HCT116 (cell line): ENCODE measurements at regions not wholly inside any gene's neighbourhood (a gene's known extent, or its start where the extent isn't known, plus 50 kb on each side); places are given as distances from the start of the nearest gene placed in this dataset.

Experiments used
- ATAC-seq: fragments of 200-7000 bp; cut with Tn5 transposase; 2 replicates; pipeline ENCODE4 v1.9.1; 2020; ENCODE audit warnings: mild to moderate bottlenecking, moderate library complexity
- BruUV-seq: library from RNA; stranded (reverse); fragments of 400-500 nt; replicated peaks from 2 replicates; lab custom pipeline; 2021; lab: Mats Ljungman, UMichigan
- CTCF ChIA-PET: fragments of 300-600 bp; sonication (Branson Sonifier 250); formaldehyde crosslinking; loops from one replicate; lab custom pipeline; 2021; ENCODE audit warnings: antibody characterized with exemption; lab: Charles Lee
- POLR2A ChIA-PET: fragments of 300-600, 350-600 bp; sonication (Branson Sonifier 250); formaldehyde crosslinking; loops from one replicate; lab custom pipeline; 2021; ENCODE audit warnings: antibody characterized with exemption; lab: Charles Lee
- RAD21 ChIA-PET, 2 experiments: fragments of 300-600 bp; sonication (Branson Sonifier 250); formaldehyde crosslinking; loops; one replicate each; lab custom pipeline; 2023; ENCODE audit warnings: low total read pairs in 2 of 2; ENCODE audit not compliant: uncharacterized antibody in 2 of 2, unreplicated experiment in 2 of 2, low non-redundant PET in 1 of 2; lab: Charles Lee
- DNase-seq: peaks from one replicate; pipeline ENCODE4 v3.0.0-alpha.2; 2010; ENCODE audit warnings: low read depth, low spot score
- H2AFZ ChIP-seq: fragments of 200-600 bp; shearing (Covaris generic), sonication (generic); 2 replicates; pipeline ENCODE4 v1.6.1; 2017; ENCODE audit warnings: low read depth, mixed run types, mixed read lengths, antibody characterized with exemption, low read length; ENCODE audit not compliant: poor library complexity, severe bottlenecking
- H3K27ac ChIP-seq: 2 replicates; pipeline ENCODE4 v1.5.1; 2012; ENCODE audit warnings: low read depth, low read length
- H3K27me3 ChIP-seq: fragments of 200-600 bp; sonication (generic); 2 replicates; pipeline ENCODE4 v1.6.1; 2016; ENCODE audit warnings: mixed run types, low read length, mixed read lengths; ENCODE audit not compliant: insufficient read depth
- H3K36me3 ChIP-seq, 2 experiments: fragments of 200-500 bp in 1 of 2; fragments of 200-600 bp in 1 of 2; sonication (Bioruptor generic) in 1 of 2; sonication (generic) in 1 of 2; 2 replicates each; pipeline versions ENCODE4 v1.5.1 to v1.6.1; 2014 to 2016; ENCODE audit warnings: low read length in 2 of 2, inconsistent platforms in 1 of 2, mixed read lengths in 1 of 2, mixed run types in 1 of 2; ENCODE audit not compliant: insufficient read depth in 2 of 2, control insufficient read depth in 1 of 2
- H3K4me1 ChIP-seq, 2 experiments: fragments of 200-600 bp in 1 of 2; sonication (generic) in 1 of 2; 2 replicates each; pipeline versions ENCODE4 v1.5.1 to v1.6.1; 2012 to 2017; ENCODE audit warnings: low read length in 2 of 2, inconsistent platforms in 1 of 2, mild to moderate bottlenecking in 1 of 2, mixed read lengths in 1 of 2, mixed run types in 1 of 2, moderate library complexity in 1 of 2; ENCODE audit not compliant: insufficient read depth in 2 of 2, control insufficient read depth in 1 of 2
- H3K4me2 ChIP-seq: fragments of 200-600 bp; sonication (generic); 2 replicates; pipeline ENCODE4 v1.6.1; 2017; ENCODE audit warnings: mixed run types, low read length, mixed read lengths
- H3K4me3 ChIP-seq, 2 experiments: fragments of 200-600 bp in 1 of 2; sonication (generic) in 1 of 2; replicated peaks in 1 of 2; 2 replicates each; pipeline ENCODE4 v1.5.1; 2011 to 2016; ENCODE audit warnings: low read length in 2 of 2, control low read depth in 1 of 2, low read depth in 1 of 2, mild to moderate bottlenecking in 1 of 2, mixed read lengths in 1 of 2, mixed run types in 1 of 2
- H3K79me2 ChIP-seq: fragments of 200-600 bp; sonication (generic); 2 replicates; pipeline ENCODE4 v1.6.1; 2017; ENCODE audit warnings: mild to moderate bottlenecking, mixed run types, low read length, moderate library complexity, mixed read lengths; ENCODE audit not compliant: insufficient read depth
- H3K9ac ChIP-seq: fragments of 200-600 bp; sonication (generic); 2 replicates; pipeline ENCODE4 v1.6.1; 2016; ENCODE audit warnings: low read length, mixed read lengths
- H3K9me2 ChIP-seq: fragments of 200-600 bp; sonication (generic), shearing (Covaris generic); 2 replicates; pipeline ENCODE4 v1.6.1; 2017; ENCODE audit warnings: mixed run types, mild to moderate bottlenecking, moderate library complexity; ENCODE audit not compliant: insufficient read depth
- H3K9me3 ChIP-seq, 2 experiments: fragments of 200-500 bp in 1 of 2; fragments of 200-600 bp in 1 of 2; sonication (Bioruptor generic) in 1 of 2; sonication (generic) in 1 of 2; 2 replicates each; pipeline ENCODE4 v1.6.1; 2014 to 2017; ENCODE audit warnings: low read length in 2 of 2, mixed read lengths in 2 of 2, inconsistent platforms in 1 of 2, low read depth in 1 of 2, mild to moderate bottlenecking in 1 of 2, mixed run types in 1 of 2, moderate library complexity in 1 of 2; ENCODE audit not compliant: control insufficient read depth in 1 of 2, insufficient read depth in 1 of 2
- H4K20me1 ChIP-seq: fragments of 200-600 bp; sonication (generic), shearing (Covaris generic); 2 replicates; pipeline ENCODE4 v1.6.1; 2017; ENCODE audit warnings: mixed run types, mild to moderate bottlenecking, moderate library complexity; ENCODE audit not compliant: insufficient read depth
- CTCF ChIP-seq, 3 experiments: fragments of 200-600 bp in 1 of 3; sonication (generic) in 1 of 3; IDR thresholded peaks in 2 of 3; conservative IDR thresholded peaks in 1 of 3; 2 replicates each; pipeline ENCODE4 v1.5.1; 2012 to 2017; ENCODE audit warnings: low read depth in 2 of 3, low read length in 2 of 3, antibody characterized with exemption in 1 of 3, borderline replicate concordance in 1 of 3, control low read depth in 1 of 3, mild to moderate bottlenecking in 1 of 3, mixed read lengths in 1 of 3, mixed run types in 1 of 3, moderate library complexity in 1 of 3; ENCODE audit not compliant: insufficient read depth in 1 of 3
- EZH2 ChIP-seq: fragments of 200-600 bp; sonication (generic); IDR thresholded peaks from 2 replicates; pipeline ENCODE4 v1.6.1; 2017; ENCODE audit warnings: antibody characterized with exemption, mixed run types
- EZH2phosphoT487 ChIP-seq: fragments of 200-600 bp; IDR thresholded peaks from 2 replicates; pipeline ENCODE4 v1.6.1; 2018; ENCODE audit warnings: antibody characterized with exemption, borderline replicate concordance
- RAD21 ChIP-seq: IDR thresholded peaks from 2 replicates; pipeline ENCODE4 v1.6.1; 2012; ENCODE audit warnings: low read depth, mild to moderate bottlenecking
- SIN3A ChIP-seq: IDR thresholded peaks from 2 replicates; pipeline ENCODE4 v1.6.1; 2012; ENCODE audit warnings: low read depth
- SRF ChIP-seq: IDR thresholded peaks from 2 replicates; pipeline ENCODE4 v1.6.1; 2012; ENCODE audit warnings: low read depth
- ZNF274 ChIP-seq: fragments of 200-500 bp; sonication (Bioruptor generic); IDR thresholded peaks from 2 replicates; pipeline ENCODE4 v1.6.1; 2014; ENCODE audit warnings: mild to moderate bottlenecking, low read depth, low read length, inconsistent platforms
- intact Hi-C: fragments of 100-400 bp; cut with micrococcal nuclease; formaldehyde crosslinking; loops from 2 replicates; pipeline ENCODE4 v1.10.0; 2022

DNA sequence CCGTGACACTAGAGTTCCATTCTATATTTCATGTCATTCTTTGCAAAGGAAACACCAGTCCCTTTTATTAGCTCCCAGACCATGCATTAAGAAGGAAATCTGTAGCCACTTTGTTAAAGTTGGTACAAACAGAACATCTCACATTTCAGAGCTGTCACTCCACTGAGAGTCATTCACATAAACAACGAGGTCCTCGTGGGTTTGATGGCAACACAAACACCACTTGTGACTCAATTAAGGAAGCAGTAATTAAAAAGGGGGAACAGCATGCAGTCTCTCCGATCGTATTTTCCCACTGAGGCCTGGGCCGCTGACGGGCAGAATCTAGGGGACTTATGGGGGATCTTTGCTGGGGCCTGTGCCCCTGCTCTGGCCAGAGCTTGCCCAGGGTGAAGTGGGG lies 94.2 kb upstream of the ZNF618 start:
- no peaks in the 10 kb centered on the region for H3K79me2 ChIP-seq
- no peak for TF ChIP-seq EZH2phosphoT487
- no peak for TF ChIP-seq SIN3A
- TF ChIP-seq RAD21 = no peak
- H3K9me3 ChIP-seq = no peaks in the 10 kb centered on the region
- BruUV-seq = no TSS peak
- H3K27ac ChIP-seq = no peak overlapping the region
- no peaks in the 10 kb centered on the region for H4K20me1 ChIP-seq
- no peaks in the 10 kb centered on the region for H3K36me3 ChIP-seq
- intact Hi-C loops = no loop called here
- H3K4me3 ChIP-seq = no peak overlapping the region
- H3K4me1 ChIP-seq = no peaks in the 10 kb centered on the region
- DNase-seq = no peak
- H3K4me2 ChIP-seq = no peak overlapping the region
- ChIA-PET CTCF (no interaction called here), RAD21 (no interaction called here), POLR2A (no interaction called here)
- no peaks in the 10 kb centered on the region for H3K9me2 ChIP-seq
- H3K27me3 ChIP-seq = 0 out of 2 replicates have a peak, but pooled peaks cover 4% of the 10 kb centered on the region
- H2AFZ ChIP-seq = no peak overlapping the region
- ATAC-seq = no peak
- no peak overlapping the region for H3K9ac ChIP-seq

DNA sequence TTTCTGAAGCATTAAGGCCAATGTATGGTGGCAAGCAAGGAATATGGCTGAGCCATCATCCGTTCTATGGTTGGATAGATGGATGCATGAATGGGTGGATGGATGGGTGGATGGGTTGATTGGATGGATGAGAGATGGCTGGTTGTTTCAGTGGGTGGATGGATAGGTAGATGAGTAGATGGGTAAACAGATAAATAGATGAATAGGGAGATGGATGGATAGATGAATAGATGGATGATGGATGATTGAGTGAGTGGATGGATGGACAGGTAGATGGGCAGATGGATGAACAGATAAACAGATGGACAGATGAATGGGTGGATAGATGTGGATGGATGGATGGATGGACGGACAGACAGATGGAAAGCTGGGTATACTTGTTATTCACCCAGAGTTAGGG lies 92.6 kb upstream of the ZNF618 start:
- ChIA-PET CTCF (no interaction called here), POLR2A (no interaction called here), RAD21 (no interaction called here)
- Histone ChIP-seq H3K27ac (no peak overlapping the region), H3K36me3 (no peaks in the 10 kb centered on the region), H3K9ac (no peak overlapping the region), H2AFZ (no peak overlapping the region), H3K9me2 (no peaks in the 10 kb centered on the region), H3K4me3 (no peak overlapping the region), H4K20me1 (no peaks in the 10 kb centered on the region), H3K4me1 (no peaks in the 10 kb centered on the region), H3K79me2 (no peaks in the 10 kb centered on the region), H3K4me2 (no peak overlapping the region), H3K9me3 (no peaks in the 10 kb centered on the region), H3K27me3 (0 out of 2 replicates have a peak, but pooled peaks cover 4% of the 10 kb centered on the region)
- ATAC-seq (no peak), DNase-seq (no peak)
- BruUV-seq = no TSS peak
- TF ChIP-seq ZNF274 (no peak), CTCF (IDR thresholded peaks at IDR 0.05 in 2 of 3, conservative IDR thresholded peaks at IDR 0.05 in 1 of 3; ENCODE audit: borderline replicate concordance in 1 of 3, insufficient read depth in 1 of 3, low read depth in 2 of 3, low read length in 2 of 3) (no peak), EZH2 (no peak), SRF (no peak), SIN3A (no peak)
- intact Hi-C loops = no loop called here
